Activated naive CD8-positive, alpha-beta T cell treated with anti-CD3 and anti-CD28 coated beads for 36 hours (primary cell): ENCODE measurements at regions not wholly inside any gene's neighbourhood (a gene's known extent, or its start where the extent isn't known, plus 50 kb on each side); places are given as distances from the start of the nearest gene placed in this dataset.

Experiments used
- DNase-seq: peaks from one replicate; pipeline ENCODE4 v3.0.0; 2021
- H3K27ac Mint-ChIP-seq: one replicate; pipeline ENCODE4 v1.8.0; 2022; ENCODE audit warnings: mild to moderate bottlenecking, moderate library complexity, mixed read lengths
- H3K27me3 Mint-ChIP-seq: one replicate; pipeline ENCODE4 v1.8.0; 2022; ENCODE audit warnings: mild to moderate bottlenecking, mixed read lengths
- H3K36me3 Mint-ChIP-seq: one replicate; pipeline ENCODE4 v1.8.0; 2021; ENCODE audit warnings: mild to moderate bottlenecking, mixed read lengths
- H3K4me1 Mint-ChIP-seq: one replicate; pipeline ENCODE4 v1.8.0; 2021; ENCODE audit warnings: mixed read lengths
- H3K4me3 Mint-ChIP-seq: one replicate; pipeline ENCODE4 v1.8.0; 2022; ENCODE audit warnings: mild to moderate bottlenecking, moderate library complexity, mixed read lengths
- H3K9me3 Mint-ChIP-seq: one replicate; pipeline ENCODE4 v1.8.0; 2022; ENCODE audit warnings: mixed read lengths

GRCh38 chr2:8580316-8581233 lies 101.3 kb upstream of the ID2 start:
- H3K27me3 Mint-ChIP-seq = peaks cover 38% of the 10 kb centered on the region
- peak overlapping the region; percentile 79 for H3K27ac Mint-ChIP-seq
- H3K4me3 Mint-ChIP-seq = peak overlapping the region; percentile 47
- peaks cover 52% of the 10 kb centered on the region for H3K4me1 Mint-ChIP-seq
- no peaks in the 10 kb centered on the region for H3K9me3 Mint-ChIP-seq
- H3K36me3 Mint-ChIP-seq = no peaks in the 10 kb centered on the region
- peak; percentile 35 for DNase-seq

- Mint-ChIP-seq H3K9me3 (no peaks in the 10 kb centered on the region), H3K4me1 (peaks cover 53% of the 10 kb centered on the region)
- no peak for DNase-seq
These were observed 100.7 kb upstream of the ID2 start for GRCh38 chr2:8581234-8581561.

GRCh38 chr2:8581601-8582041 lies 100.2 kb upstream of the ID2 start:
- H3K36me3 Mint-ChIP-seq = no peaks in the 10 kb centered on the region
- H3K4me3 Mint-ChIP-seq = no peak overlapping the region
- no peaks in the 10 kb centered on the region for H3K9me3 Mint-ChIP-seq
- peaks cover 52% of the 10 kb centered on the region for H3K4me1 Mint-ChIP-seq
- no peak overlapping the region for H3K27ac Mint-ChIP-seq
- DNase-seq = no peak
- H3K27me3 Mint-ChIP-seq = peaks cover 33% of the 10 kb centered on the region

More at GRCh38 chr2:8581234-8581561, 100.7 kb upstream of the ID2 start:
- peak overlapping the region; percentile 47 for H3K4me3 Mint-ChIP-seq
- H3K36me3 Mint-ChIP-seq = no peaks in the 10 kb centered on the region
- H3K27ac Mint-ChIP-seq = peak overlapping the region; percentile 79
- peaks cover 36% of the 10 kb centered on the region for H3K27me3 Mint-ChIP-seq

- H3K27me3 Mint-ChIP-seq = peaks cover 29% of the 10 kb centered on the region
- no peak overlapping the region for H3K4me3 Mint-ChIP-seq
- H3K9me3 Mint-ChIP-seq = no peaks in the 10 kb centered on the region
- H3K36me3 Mint-ChIP-seq = no peaks in the 10 kb centered on the region
- peaks cover 49% of the 10 kb centered on the region for H3K4me1 Mint-ChIP-seq
- H3K27ac Mint-ChIP-seq = no peak overlapping the region
- no peak for DNase-seq
These were observed 99.7 kb upstream of the ID2 start for GRCh38 chr2:8582191-8582590.

- H3K36me3 Mint-ChIP-seq = no peaks in the 10 kb centered on the region
- peaks cover 26% of the 10 kb centered on the region for H3K27me3 Mint-ChIP-seq
- no peak for DNase-seq
- H3K4me1 Mint-ChIP-seq = peaks cover 43% of the 10 kb centered on the region
- peak overlapping the region; percentile 51 for H3K4me3 Mint-ChIP-seq
- H3K9me3 Mint-ChIP-seq = no peaks in the 10 kb centered on the region
- no peak overlapping the region for H3K27ac Mint-ChIP-seq
These were observed 99.0 kb upstream of the ID2 start for GRCh38 chr2:8582651-8583399.

- H3K27me3 Mint-ChIP-seq = peaks cover 26% of the 10 kb centered on the region
- H3K27ac Mint-ChIP-seq = peak overlapping the region; percentile 76
- DNase-seq = peak; percentile 92
- peaks cover 48% of the 10 kb centered on the region for H3K4me1 Mint-ChIP-seq
- H3K4me3 Mint-ChIP-seq = peak overlapping the region; percentile 65
- no peaks in the 10 kb centered on the region for H3K36me3 Mint-ChIP-seq
- H3K9me3 Mint-ChIP-seq = no peaks in the 10 kb centered on the region
These were observed 98.3 kb upstream of the ID2 start for GRCh38 chr2:8583400-8584173.

- H3K4me1 Mint-ChIP-seq = peaks cover 48% of the 10 kb centered on the region
- H3K27ac Mint-ChIP-seq = peak overlapping the region; percentile 76
- no peak for DNase-seq
- peak overlapping the region; percentile 65 for H3K4me3 Mint-ChIP-seq
- peaks cover 23% of the 10 kb centered on the region for H3K27me3 Mint-ChIP-seq
- no peaks in the 10 kb centered on the region for H3K9me3 Mint-ChIP-seq
- no peaks in the 10 kb centered on the region for H3K36me3 Mint-ChIP-seq
These were observed 97.4 kb upstream of the ID2 start for GRCh38 chr2:8584174-8585066.

- Mint-ChIP-seq H3K27ac (peak overlapping the region; percentile 65), H3K27me3 (peaks cover 23% of the 10 kb centered on the region)
- DNase-seq = peak; percentile 44
These were observed 95.3 kb upstream of the ID2 start for GRCh38 chr2:8586457-8587051.

GRCh38 chr2:8587251-8587791 lies 94.5 kb upstream of the ID2 start:
- no peak for DNase-seq
- H3K27ac Mint-ChIP-seq = peak overlapping the region; percentile 19
- no peaks in the 10 kb centered on the region for H3K9me3 Mint-ChIP-seq
- H3K4me3 Mint-ChIP-seq = no peak overlapping the region
- peaks cover 23% of the 10 kb centered on the region for H3K27me3 Mint-ChIP-seq
- H3K4me1 Mint-ChIP-seq = peaks cover 29% of the 10 kb centered on the region
- no peaks in the 10 kb centered on the region for H3K36me3 Mint-ChIP-seq

More at GRCh38 chr2:8586457-8587051, 95.3 kb upstream of the ID2 start:
- Mint-ChIP-seq H3K9me3 (no peaks in the 10 kb centered on the region), H3K4me1 (peaks cover 33% of the 10 kb centered on the region), H3K36me3 (no peaks in the 10 kb centered on the region), H3K4me3 (no peak overlapping the region)

- peaks cover 24% of the 10 kb centered on the region for H3K4me1 Mint-ChIP-seq
- DNase-seq = no peak
- H3K27ac Mint-ChIP-seq = no peak overlapping the region
- H3K27me3 Mint-ChIP-seq = peaks cover 23% of the 10 kb centered on the region
- no peaks in the 10 kb centered on the region for H3K36me3 Mint-ChIP-seq
- H3K4me3 Mint-ChIP-seq = no peak overlapping the region
- H3K9me3 Mint-ChIP-seq = no peaks in the 10 kb centered on the region
These were observed 93.7 kb upstream of the ID2 start for GRCh38 chr2:8587920-8588830.

- H3K36me3 Mint-ChIP-seq = no peaks in the 10 kb centered on the region
- no peaks in the 10 kb centered on the region for H3K9me3 Mint-ChIP-seq
- H3K4me1 Mint-ChIP-seq = peaks cover 23% of the 10 kb centered on the region
- H3K27ac Mint-ChIP-seq = no peak overlapping the region
- no peak overlapping the region for H3K4me3 Mint-ChIP-seq
- no peak for DNase-seq
- H3K27me3 Mint-ChIP-seq = peaks cover 22% of the 10 kb centered on the region
These were observed 93.0 kb upstream of the ID2 start for GRCh38 chr2:8588831-8589191.

GRCh38 chr2:8589721-8590120 lies 92.1 kb upstream of the ID2 start:
- DNase-seq = no peak
- H3K9me3 Mint-ChIP-seq = no peaks in the 10 kb centered on the region
- peaks cover 16% of the 10 kb centered on the region for H3K27me3 Mint-ChIP-seq
- no peak overlapping the region for H3K4me3 Mint-ChIP-seq
- no peak overlapping the region for H3K27ac Mint-ChIP-seq
- peaks cover 18% of the 10 kb centered on the region for H3K4me1 Mint-ChIP-seq
- H3K36me3 Mint-ChIP-seq = no peaks in the 10 kb centered on the region

GRCh38 chr2:8590938-8591337 lies 90.9 kb upstream of the ID2 start:
- H3K4me3 Mint-ChIP-seq = no peak overlapping the region
- no peak for DNase-seq
- no peaks in the 10 kb centered on the region for H3K9me3 Mint-ChIP-seq
- peaks cover 14% of the 10 kb centered on the region for H3K4me1 Mint-ChIP-seq
- H3K36me3 Mint-ChIP-seq = no peaks in the 10 kb centered on the region
- peaks cover 14% of the 10 kb centered on the region for H3K27me3 Mint-ChIP-seq
- H3K27ac Mint-ChIP-seq = no peak overlapping the region
